HFFc6 (cell line): ENCODE measurements at regions not wholly inside any gene's neighbourhood (a gene's known extent, or its start where the extent isn't known, plus 50 kb on each side); places are given as distances from the start of the nearest gene placed in this dataset.
"Not testable (repeated sequence)": the region's sequence is repeated elsewhere in the genome, so short reads cannot be mapped to it uniquely, and the experiment has no call there.

Experiments used
- DNase-seq: peaks from one replicate; pipeline ENCODE4 v3.0.0-alpha.2; 2018
- H3K27ac Mint-ChIP-seq: 2 replicates; pipeline ENCODE4 v1.8.0; 2020; ENCODE audit warnings: mild to moderate bottlenecking, mixed read lengths
- H3K27me3 Mint-ChIP-seq: 2 replicates; pipeline ENCODE4 v1.8.0; 2021; ENCODE audit warnings: mild to moderate bottlenecking, moderate library complexity, mixed read lengths; ENCODE audit not compliant: insufficient read depth
- H3K36me3 Mint-ChIP-seq: 2 replicates; pipeline ENCODE4 v1.8.0; 2021; ENCODE audit warnings: low read depth, mixed read lengths
- H3K4me1 Mint-ChIP-seq: 2 replicates; pipeline ENCODE4 v1.8.0; 2020; ENCODE audit warnings: low read depth, mixed read lengths
- H3K4me3 Mint-ChIP-seq: 2 replicates; pipeline ENCODE4 v1.8.0; 2020; ENCODE audit warnings: mild to moderate bottlenecking, moderate library complexity, mixed read lengths
- H3K9me3 Mint-ChIP-seq: 2 replicates; pipeline ENCODE4 v1.8.0; 2020; ENCODE audit warnings: mild to moderate bottlenecking, mixed read lengths
- TF ChIP-seq, protein P1 (sequence below): fragments of 200-600 bp; sonication (generic); IDR thresholded peaks from 2 replicates; pipeline ENCODE4 v1.5.0; 2021; ENCODE audit warnings: antibody characterized with exemption, mild to moderate bottlenecking

DNA sequence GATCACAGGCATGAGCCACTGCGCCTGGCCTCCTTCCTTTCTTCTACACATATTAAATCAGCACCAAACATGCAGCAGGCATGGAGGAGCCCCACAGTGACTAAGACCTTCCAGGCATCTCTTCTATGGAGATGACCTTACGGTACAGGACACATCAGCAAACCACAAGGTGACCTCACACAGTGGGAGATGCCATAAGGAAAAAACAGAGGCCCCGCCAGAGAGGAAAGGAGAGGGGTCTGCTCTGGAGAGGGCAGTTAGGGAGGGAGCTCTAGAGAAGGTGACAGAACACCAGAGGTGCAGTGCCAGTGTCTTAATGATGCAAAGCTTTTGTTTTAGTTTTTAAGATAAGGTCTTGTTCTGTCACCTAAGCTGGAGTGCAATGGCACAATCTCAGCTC, 81.1 kb upstream of the ESRRB start:
- H3K36me3 Mint-ChIP-seq, result no peaks in the 10 kb centered on the region
- TF ChIP-seq, protein P1, sequence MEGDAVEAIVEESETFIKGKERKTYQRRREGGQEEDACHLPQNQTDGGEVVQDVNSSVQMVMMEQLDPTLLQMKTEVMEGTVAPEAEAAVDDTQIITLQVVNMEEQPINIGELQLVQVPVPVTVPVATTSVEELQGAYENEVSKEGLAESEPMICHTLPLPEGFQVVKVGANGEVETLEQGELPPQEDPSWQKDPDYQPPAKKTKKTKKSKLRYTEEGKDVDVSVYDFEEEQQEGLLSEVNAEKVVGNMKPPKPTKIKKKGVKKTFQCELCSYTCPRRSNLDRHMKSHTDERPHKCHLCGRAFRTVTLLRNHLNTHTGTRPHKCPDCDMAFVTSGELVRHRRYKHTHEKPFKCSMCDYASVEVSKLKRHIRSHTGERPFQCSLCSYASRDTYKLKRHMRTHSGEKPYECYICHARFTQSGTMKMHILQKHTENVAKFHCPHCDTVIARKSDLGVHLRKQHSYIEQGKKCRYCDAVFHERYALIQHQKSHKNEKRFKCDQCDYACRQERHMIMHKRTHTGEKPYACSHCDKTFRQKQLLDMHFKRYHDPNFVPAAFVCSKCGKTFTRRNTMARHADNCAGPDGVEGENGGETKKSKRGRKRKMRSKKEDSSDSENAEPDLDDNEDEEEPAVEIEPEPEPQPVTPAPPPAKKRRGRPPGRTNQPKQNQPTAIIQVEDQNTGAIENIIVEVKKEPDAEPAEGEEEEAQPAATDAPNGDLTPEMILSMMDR, result no peak
- H3K4me3 Mint-ChIP-seq, result no peak overlapping the region
- no peaks in the 10 kb centered on the region for H3K9me3 Mint-ChIP-seq
- DNase-seq, result no peak
- H3K27ac Mint-ChIP-seq, result no peak overlapping the region
- H3K27me3 Mint-ChIP-seq, result peaks cover 25% of the 10 kb centered on the region
- no peaks in the 10 kb centered on the region for H3K4me1 Mint-ChIP-seq

DNA sequence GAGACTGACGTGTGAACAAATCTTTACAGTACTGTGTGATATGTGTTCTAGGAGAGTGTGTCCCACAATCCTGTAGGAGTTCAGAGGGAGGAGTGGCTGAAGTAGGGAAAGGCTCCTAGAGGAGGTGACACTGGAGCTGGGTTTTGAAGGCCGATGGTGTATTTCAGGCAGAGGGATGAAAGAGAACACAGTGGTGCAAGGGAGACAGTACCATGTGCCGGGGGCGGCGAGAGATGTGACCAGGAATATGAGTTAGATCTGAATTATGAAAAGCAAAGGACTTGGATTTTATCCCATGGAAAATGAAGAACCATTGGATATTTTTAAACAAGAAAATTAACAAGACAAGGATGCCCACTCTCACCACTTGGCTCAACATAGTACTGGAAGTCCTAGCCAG, 77.0 kb upstream of the ESRRB start:
- Mint-ChIP-seq H3K27me3 (peaks cover 29% of the 10 kb centered on the region), H3K4me3 (no peak overlapping the region), H3K36me3 (no peaks in the 10 kb centered on the region), H3K27ac (no peak overlapping the region), H3K9me3 (no peaks in the 10 kb centered on the region), H3K4me1 (no peaks in the 10 kb centered on the region)
- TF ChIP-seq, protein P1, result no peak
- no peak for DNase-seq

DNA sequence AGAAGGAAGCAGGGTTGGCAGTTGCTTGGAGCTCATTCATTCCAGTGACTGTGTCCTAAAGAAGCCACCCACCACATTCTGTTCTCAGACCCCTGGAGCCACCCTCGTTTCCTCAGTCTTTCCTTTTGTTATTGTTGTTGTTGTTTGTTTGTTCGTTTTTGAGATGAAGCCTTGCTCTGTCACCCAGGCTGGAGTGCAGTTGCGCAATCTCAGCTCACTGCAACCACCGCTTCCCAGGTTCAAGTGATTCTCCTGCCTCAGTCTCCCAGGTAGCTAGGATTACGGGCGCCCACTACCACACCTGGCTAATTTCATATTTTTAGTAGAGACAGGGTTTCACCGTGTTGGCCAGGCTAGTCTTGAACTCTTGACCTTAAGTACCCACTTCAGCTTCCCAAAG, 72.7 kb upstream of the ESRRB start:
- H3K9me3 Mint-ChIP-seq, H3K4me1 Mint-ChIP-seq, DNase-seq, H3K36me3 Mint-ChIP-seq, H3K27ac Mint-ChIP-seq, H3K4me3 Mint-ChIP-seq: not testable (repeated sequence)
- H3K27me3 Mint-ChIP-seq, result peaks cover 28% of the 10 kb centered on the region

DNA sequence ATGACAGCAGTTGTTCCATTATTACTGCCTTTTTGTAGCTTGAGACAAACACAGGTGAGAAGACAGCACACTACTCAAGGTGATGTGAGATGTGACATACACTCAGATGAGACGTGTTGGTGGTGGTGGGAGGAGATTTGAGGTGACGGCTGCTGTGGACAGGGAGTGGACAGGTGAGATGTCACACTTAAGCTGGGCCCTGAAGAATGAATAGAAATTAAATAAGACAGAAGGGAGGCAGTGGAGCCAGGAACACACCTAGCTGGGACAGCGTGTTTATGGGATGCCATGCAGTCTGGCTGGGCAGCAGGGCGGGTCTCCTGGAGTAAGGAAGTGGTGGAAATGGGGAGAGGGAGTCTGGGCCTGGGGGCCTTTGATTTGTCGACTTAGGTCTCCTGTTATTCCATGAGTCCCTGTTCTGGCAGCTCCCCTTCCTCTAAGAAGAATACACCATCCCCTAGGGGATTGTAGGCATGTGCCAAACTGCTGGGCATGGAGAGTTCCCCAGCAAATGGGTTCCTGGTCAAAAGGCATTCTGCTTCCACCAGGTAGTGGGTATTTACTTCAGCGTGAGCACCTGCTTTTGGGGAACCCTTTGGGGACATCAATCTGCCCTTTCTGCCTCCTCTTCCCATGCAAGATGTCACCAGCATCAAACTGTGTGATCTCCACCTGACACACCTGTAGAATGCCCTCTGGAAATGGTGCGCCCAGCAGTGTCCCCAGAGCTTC, 71.2 kb upstream of the ESRRB start:
- Mint-ChIP-seq H3K27ac (no peak overlapping the region), H3K9me3 (no peaks in the 10 kb centered on the region), H3K4me3 (no peak overlapping the region), H3K27me3 (peaks cover 18% of the 10 kb centered on the region), H3K4me1 (no peaks in the 10 kb centered on the region), H3K36me3 (no peaks in the 10 kb centered on the region)
- no peak for DNase-seq
- TF ChIP-seq, protein P1, result no peak

GRCh38 chr14:76305268-76305826, 70.6 kb upstream of the ESRRB start:
- no peak overlapping the region for H3K4me3 Mint-ChIP-seq
- no peaks in the 10 kb centered on the region for H3K4me1 Mint-ChIP-seq
- no peaks in the 10 kb centered on the region for H3K9me3 Mint-ChIP-seq
- peaks cover 19% of the 10 kb centered on the region for H3K27me3 Mint-ChIP-seq
- H3K36me3 Mint-ChIP-seq, result no peaks in the 10 kb centered on the region
- no peak for DNase-seq
- H3K27ac Mint-ChIP-seq, result no peak overlapping the region
- TF ChIP-seq, protein P1, result no peak

DNA sequence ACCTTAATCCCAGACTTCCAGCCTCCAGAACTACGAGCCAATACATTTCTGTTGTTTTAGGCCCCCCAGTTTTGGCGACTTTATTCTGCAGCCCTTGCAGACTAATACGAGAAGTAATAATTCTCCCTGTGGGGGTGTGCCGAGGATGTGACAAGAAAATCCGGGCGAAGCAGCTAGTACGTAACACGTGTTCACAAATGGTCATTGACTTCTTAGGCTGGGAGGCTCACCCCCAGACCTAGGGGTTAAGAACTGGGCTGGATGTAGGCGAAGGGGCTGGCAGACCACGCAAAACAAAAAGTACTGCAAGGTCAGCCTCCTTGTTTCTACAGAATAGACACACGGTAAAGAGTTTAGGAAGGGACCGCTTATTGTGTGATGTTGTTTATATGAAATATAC, 69.8 kb upstream of the ESRRB start:
- Mint-ChIP-seq H3K4me3 (no peak overlapping the region), H3K27ac (no peak overlapping the region), H3K27me3 (peaks cover 22% of the 10 kb centered on the region), H3K36me3 (no peaks in the 10 kb centered on the region), H3K4me1 (peaks cover 6% of the 10 kb centered on the region; the same call in 1 of the 2 replicates), H3K9me3 (no peaks in the 10 kb centered on the region)
- TF ChIP-seq, protein P1, result no peak
- DNase-seq, result no peak
